Right lobe of liver (tissue), 4 donors: ENCODE measurements at regions not wholly inside any gene's neighbourhood (a gene's known extent, or its start where the extent isn't known, plus 50 kb on each side); places are given as distances from the start of the nearest gene placed in this dataset.

Experiments
- POLR2A ChIP-seq: fragments of 450-650 bp; IDR thresholded peaks from one replicate; pipeline ENCODE4 v1.6.1; 2017; ENCODE audit warnings: antibody characterized with exemption, mild to moderate bottlenecking
- TF ChIP-seq, protein P1 (sequence below), 4 donors: fragments of 200-600 bp in 3 of 4; fragments of 450-650 bp in 1 of 4; IDR thresholded peaks; one replicate each; pipeline versions ENCODE4 v1.5.1 to v1.8.0; 2016 to 2022; ENCODE audit warnings: antibody characterized with exemption in 4 of 4, mild to moderate bottlenecking in 2 of 4
- donor health status: DM: no; HTN: no; CAD: no.
- donor health status: DM: no; HTN: no; CAD: no.
- donor health status: DM: no; HTN: yes; CAD: no.

DNA sequence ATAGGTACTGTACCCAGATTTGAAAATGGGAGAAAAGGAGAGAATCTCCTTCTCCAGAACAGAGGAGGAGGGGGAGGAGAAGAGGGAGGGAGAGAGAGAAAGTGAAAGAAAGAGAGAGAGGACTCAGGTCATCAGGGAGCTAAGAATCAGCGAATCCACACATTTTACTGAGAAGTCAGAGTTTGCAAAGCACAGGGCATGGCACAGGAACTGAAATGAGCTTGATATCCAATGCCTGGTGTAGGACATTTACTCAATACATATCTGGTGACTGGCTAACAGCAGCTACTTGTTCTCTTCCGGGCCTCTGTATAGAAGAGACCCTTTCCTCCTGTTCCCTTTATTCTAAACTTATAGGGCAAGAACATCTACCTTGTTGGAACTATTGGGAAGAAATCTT, 375.1 kb downstream of the KLF5 start:
- TF ChIP-seq, protein P1, sequence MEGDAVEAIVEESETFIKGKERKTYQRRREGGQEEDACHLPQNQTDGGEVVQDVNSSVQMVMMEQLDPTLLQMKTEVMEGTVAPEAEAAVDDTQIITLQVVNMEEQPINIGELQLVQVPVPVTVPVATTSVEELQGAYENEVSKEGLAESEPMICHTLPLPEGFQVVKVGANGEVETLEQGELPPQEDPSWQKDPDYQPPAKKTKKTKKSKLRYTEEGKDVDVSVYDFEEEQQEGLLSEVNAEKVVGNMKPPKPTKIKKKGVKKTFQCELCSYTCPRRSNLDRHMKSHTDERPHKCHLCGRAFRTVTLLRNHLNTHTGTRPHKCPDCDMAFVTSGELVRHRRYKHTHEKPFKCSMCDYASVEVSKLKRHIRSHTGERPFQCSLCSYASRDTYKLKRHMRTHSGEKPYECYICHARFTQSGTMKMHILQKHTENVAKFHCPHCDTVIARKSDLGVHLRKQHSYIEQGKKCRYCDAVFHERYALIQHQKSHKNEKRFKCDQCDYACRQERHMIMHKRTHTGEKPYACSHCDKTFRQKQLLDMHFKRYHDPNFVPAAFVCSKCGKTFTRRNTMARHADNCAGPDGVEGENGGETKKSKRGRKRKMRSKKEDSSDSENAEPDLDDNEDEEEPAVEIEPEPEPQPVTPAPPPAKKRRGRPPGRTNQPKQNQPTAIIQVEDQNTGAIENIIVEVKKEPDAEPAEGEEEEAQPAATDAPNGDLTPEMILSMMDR (IDR thresholded peaks at IDR 0.05) = no peak
- no peak for TF ChIP-seq POLR2A
